Caco-2 (cell line): ENCODE measurements at regions not wholly inside any gene's neighbourhood (a gene's known extent, or its start where the extent isn't known, plus 50 kb on each side); places are given as distances from the start of the nearest gene placed in this dataset.

ENCODE experiments used
- BruUV-seq: library from RNA; stranded (reverse); fragments of 400-500 nt; replicated peaks from 2 replicates; lab custom pipeline; 2021; lab: Mats Ljungman, UMichigan
- CTCF ChIA-PET: fragments of 300-600 bp; sonication (Branson Sonifier 250); formaldehyde crosslinking; loops from one replicate; lab custom pipeline; 2022; ENCODE audit warnings: antibody characterized with exemption; lab: Charles Lee
- POLR2A ChIA-PET: fragments of 300-600 bp; sonication (Branson Sonifier 250); formaldehyde crosslinking; loops from one replicate; lab custom pipeline; 2022; ENCODE audit warnings: antibody characterized with exemption; lab: Charles Lee
- DNase-seq, 2 experiments: peaks; one replicate each; pipeline versions ENCODE4 v3.0.0 to v3.0.0-alpha.2; 2020 to 2022
- H3K27me3 ChIP-seq: replicated peaks from 2 replicates; pipeline ENCODE4 v1.6.0; 2011; ENCODE audit warnings: low read length; ENCODE audit not compliant: control insufficient read depth, insufficient read depth
- H3K36me3 ChIP-seq: 2 replicates; pipeline ENCODE4 v1.5.1; 2011; ENCODE audit warnings: low read length; ENCODE audit not compliant: control insufficient read depth, insufficient read depth
- H3K4me1 ChIP-seq: fragments of 250-450 bp; sonication (Bioruptor Pico); 2 replicates; pipeline ENCODE4 v1.5.1; 2020; ENCODE audit warnings: mild to moderate bottlenecking
- H3K4me3 ChIP-seq: 2 replicates; pipeline ENCODE4 v1.5.1; 2011; ENCODE audit warnings: low read depth, mild to moderate bottlenecking, control low read depth, low read length
- H3K9me3 ChIP-seq: fragments of 250-450 bp; sonication (Bioruptor Pico); 2 replicates; pipeline ENCODE4 v1.5.1; 2020; ENCODE audit warnings: mild to moderate bottlenecking, moderate library complexity
- H3K27ac Mint-ChIP-seq: one replicate; pipeline ENCODE4 v1.8.0; 2022; ENCODE audit warnings: mixed read lengths; ENCODE audit not compliant: unreplicated experiment
- H3K27me3 Mint-ChIP-seq: one replicate; pipeline ENCODE4 v1.8.0; 2022; ENCODE audit warnings: mixed read lengths; ENCODE audit not compliant: insufficient read depth, unreplicated experiment
- H3K36me3 Mint-ChIP-seq: one replicate; pipeline ENCODE4 v1.8.0; 2022; ENCODE audit warnings: mild to moderate bottlenecking, mixed read lengths; ENCODE audit not compliant: insufficient read depth, unreplicated experiment
- H3K4me1 Mint-ChIP-seq: one replicate; pipeline ENCODE4 v1.8.0; 2022; ENCODE audit warnings: low read depth, mixed read lengths; ENCODE audit not compliant: unreplicated experiment
- H3K4me3 Mint-ChIP-seq: one replicate; pipeline ENCODE4 v1.8.0; 2022; ENCODE audit warnings: mild to moderate bottlenecking, moderate library complexity, mixed read lengths; ENCODE audit not compliant: unreplicated experiment
- H3K9me3 Mint-ChIP-seq: one replicate; pipeline ENCODE4 v1.8.0; 2022; ENCODE audit warnings: mixed read lengths; ENCODE audit not compliant: unreplicated experiment
- CTCF ChIP-seq, 2 experiments: fragments of 200-600 bp in 1 of 2; IDR thresholded peaks; 1 replicate in 1 of 2; 2 replicates in 1 of 2; pipeline versions ENCODE4 v1.5.1 to v1.8.0; 2011 to 2022; ENCODE audit warnings: antibody characterized with exemption in 1 of 2, control low read depth in 1 of 2, inconsistent platforms in 1 of 2, low read depth in 1 of 2, low read length in 1 of 2, mild to moderate bottlenecking in 1 of 2, moderate library complexity in 1 of 2; ENCODE audit not compliant: insufficient read depth in 1 of 2, severe bottlenecking in 1 of 2, unreplicated experiment in 1 of 2
- intact Hi-C: fragments of 100-400 bp; cut with micrococcal nuclease; formaldehyde crosslinking; loops from one replicate; pipeline ENCODE4 v1.10.0; 2022; ENCODE audit not compliant: unreplicated experiment

GRCh38 chr6:156660389-156660788, 116.8 kb upstream of the ARID1B start:
- Histone ChIP-seq H3K4me1 (peaks cover 7% of the 10 kb centered on the region; the same call in 1 of the 2 replicates), H3K4me3 (no peak overlapping the region), H3K9me3 (peaks cover 5% of the 10 kb centered on the region; the same call in 1 of the 2 replicates), H3K27me3 (no peaks in the 10 kb centered on the region), H3K36me3 (no peaks in the 10 kb centered on the region)
- no peak for DNase-seq
- POLR2A ChIA-PET, result no interaction called here
- CTCF ChIA-PET, result no interaction called here
- intact Hi-C loops, result no loop called here
- Mint-ChIP-seq H3K4me1 (peaks cover 15% of the 10 kb centered on the region), H3K27me3 (peaks cover 3% of the 10 kb centered on the region), H3K36me3 (no peaks in the 10 kb centered on the region), H3K9me3 (peaks cover 29% of the 10 kb centered on the region), H3K27ac (peak overlapping the region; percentile 85), H3K4me3 (peak overlapping the region; percentile 18)
- TF ChIP-seq CTCF (IDR thresholded peaks at IDR 0.05; ENCODE audit: insufficient read depth in 1 of 2, low read depth in 1 of 2, low read length in 1 of 2, severe bottlenecking in 1 of 2, unreplicated experiment in 1 of 2), result no peak
- no TSS peak for BruUV-seq

- no TSS peak for BruUV-seq
- Mint-ChIP-seq H3K9me3 (peaks cover 25% of the 10 kb centered on the region), H3K36me3 (no peaks in the 10 kb centered on the region), H3K27ac (peak overlapping the region; percentile 85), H3K27me3 (peaks cover 3% of the 10 kb centered on the region), H3K4me1 (peaks cover 15% of the 10 kb centered on the region), H3K4me3 (no peak overlapping the region)
- intact Hi-C loops, result no loop called here
- POLR2A ChIA-PET, result no interaction called here
- Histone ChIP-seq H3K4me3 (no peak overlapping the region), H3K36me3 (no peaks in the 10 kb centered on the region), H3K27me3 (no peaks in the 10 kb centered on the region), H3K4me1 (peaks cover 7% of the 10 kb centered on the region; the same call in 1 of the 2 replicates), H3K9me3 (peaks cover 5% of the 10 kb centered on the region; the same call in 1 of the 2 replicates)
- DNase-seq, result no peak
- CTCF ChIA-PET, result no interaction called here
- TF ChIP-seq CTCF (IDR thresholded peaks at IDR 0.05; ENCODE audit: insufficient read depth in 1 of 2, low read depth in 1 of 2, low read length in 1 of 2, severe bottlenecking in 1 of 2, unreplicated experiment in 1 of 2), result no peak
These were observed 117.4 kb upstream of the ARID1B start for GRCh38 chr6:156659822-156660198.

GRCh38 chr6:156658966-156659821, 118.0 kb upstream of the ARID1B start:
- no peaks in the 10 kb centered on the region for H3K27me3 ChIP-seq
- ChIA-PET POLR2A (no interaction called here), CTCF (no interaction called here)
- Mint-ChIP-seq H3K4me3 (no peak overlapping the region), H3K36me3 (no peaks in the 10 kb centered on the region), H3K4me1 (peaks cover 15% of the 10 kb centered on the region), H3K9me3 (peaks cover 19% of the 10 kb centered on the region), H3K27ac (peak overlapping the region; percentile 85), H3K27me3 (no peaks in the 10 kb centered on the region)
- DNase-seq, result no peak
- no peak for TF ChIP-seq CTCF (IDR thresholded peaks at IDR 0.05; ENCODE audit: insufficient read depth in 1 of 2, low read depth in 1 of 2, low read length in 1 of 2, severe bottlenecking in 1 of 2, unreplicated experiment in 1 of 2)
- H3K36me3 ChIP-seq, result no peaks in the 10 kb centered on the region
- no peak overlapping the region for H3K4me3 ChIP-seq
- BruUV-seq, result no TSS peak
- intact Hi-C loops, result no loop called here
- peaks cover 7% of the 10 kb centered on the region; the same call in 1 of the 2 replicates for H3K4me1 ChIP-seq
- peaks cover 5% of the 10 kb centered on the region; the same call in 1 of the 2 replicates for H3K9me3 ChIP-seq
